ENCODE measurements at regions not wholly inside any gene's neighbourhood (a gene's known extent, or its start where the extent isn't known, plus 50 kb on each side); places are given as distances from the start of the nearest gene placed in this dataset.

DNA sequence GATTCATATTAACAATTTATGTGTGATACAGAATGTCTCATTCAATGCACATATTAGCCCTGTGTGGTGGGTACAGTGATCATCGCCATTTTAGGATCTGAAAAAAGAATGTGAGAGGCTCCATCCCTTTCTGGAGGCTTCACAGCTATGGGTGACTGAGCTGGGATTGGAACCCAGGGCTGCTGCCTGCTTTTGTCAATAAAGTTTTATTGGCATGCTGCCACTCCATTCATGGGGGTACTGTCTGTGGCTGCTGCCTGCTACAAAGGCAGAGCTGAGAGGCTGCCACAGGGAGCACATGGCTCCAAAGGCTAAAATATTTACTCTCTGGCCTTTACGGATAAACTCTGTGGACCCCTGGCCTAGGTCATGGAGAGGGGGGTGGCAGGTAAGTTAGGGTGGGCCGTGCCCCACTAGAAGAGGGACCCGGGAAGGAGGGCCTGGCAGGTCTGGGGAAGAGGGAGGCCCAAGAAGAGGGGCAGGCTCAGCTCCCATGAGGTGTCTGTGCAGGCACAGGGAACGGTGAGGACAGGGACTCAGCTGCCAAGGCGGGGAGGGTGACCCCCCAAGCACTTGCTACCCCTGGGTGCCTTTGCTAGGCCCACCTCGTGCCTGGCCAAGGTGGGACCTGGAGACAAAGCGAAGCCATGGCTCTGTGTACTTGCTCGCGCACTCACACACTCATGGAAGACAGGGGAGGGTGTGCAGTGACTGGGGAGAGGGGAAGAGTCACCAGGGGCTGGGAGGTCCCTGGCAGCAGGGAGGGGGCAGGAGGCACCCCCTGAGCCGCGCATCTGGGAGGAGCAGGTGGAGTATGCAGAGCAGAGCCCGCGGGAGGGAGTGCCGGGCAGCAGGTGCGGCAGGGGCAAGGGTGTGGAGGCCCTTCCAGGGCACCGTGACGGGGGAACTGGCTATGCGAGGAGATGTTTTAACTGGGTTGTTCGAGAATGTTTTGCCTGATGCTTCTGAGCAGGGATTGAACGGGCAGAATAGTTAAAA lies 335.3 kb downstream of the CTTN start:
- no peak for DNase-seq (ENCODE audit: low read depth, low spot score)
- Histone ChIP-seq H3K27ac (ENCODE audit: low read depth, low read length) (no peak overlapping the region), H3K27me3 (ENCODE audit: control insufficient read depth, insufficient read depth, low read length) (no peaks in the 10 kb centered on the region), H3K9me3 (ENCODE audit: control insufficient read depth, insufficient read depth, low read length) (peaks cover 77% of the 10 kb centered on the region), H3K4me3 (ENCODE audit: low read depth, low read length) (no peak overlapping the region)
- TF ChIP-seq, protein P1, sequence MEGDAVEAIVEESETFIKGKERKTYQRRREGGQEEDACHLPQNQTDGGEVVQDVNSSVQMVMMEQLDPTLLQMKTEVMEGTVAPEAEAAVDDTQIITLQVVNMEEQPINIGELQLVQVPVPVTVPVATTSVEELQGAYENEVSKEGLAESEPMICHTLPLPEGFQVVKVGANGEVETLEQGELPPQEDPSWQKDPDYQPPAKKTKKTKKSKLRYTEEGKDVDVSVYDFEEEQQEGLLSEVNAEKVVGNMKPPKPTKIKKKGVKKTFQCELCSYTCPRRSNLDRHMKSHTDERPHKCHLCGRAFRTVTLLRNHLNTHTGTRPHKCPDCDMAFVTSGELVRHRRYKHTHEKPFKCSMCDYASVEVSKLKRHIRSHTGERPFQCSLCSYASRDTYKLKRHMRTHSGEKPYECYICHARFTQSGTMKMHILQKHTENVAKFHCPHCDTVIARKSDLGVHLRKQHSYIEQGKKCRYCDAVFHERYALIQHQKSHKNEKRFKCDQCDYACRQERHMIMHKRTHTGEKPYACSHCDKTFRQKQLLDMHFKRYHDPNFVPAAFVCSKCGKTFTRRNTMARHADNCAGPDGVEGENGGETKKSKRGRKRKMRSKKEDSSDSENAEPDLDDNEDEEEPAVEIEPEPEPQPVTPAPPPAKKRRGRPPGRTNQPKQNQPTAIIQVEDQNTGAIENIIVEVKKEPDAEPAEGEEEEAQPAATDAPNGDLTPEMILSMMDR (IDR thresholded peaks at IDR 0.05; ENCODE audit: low read depth, low read length): no peak
- ChIA-PET POLR2A (no interaction called here), CTCF (no interaction called here)

DNA sequence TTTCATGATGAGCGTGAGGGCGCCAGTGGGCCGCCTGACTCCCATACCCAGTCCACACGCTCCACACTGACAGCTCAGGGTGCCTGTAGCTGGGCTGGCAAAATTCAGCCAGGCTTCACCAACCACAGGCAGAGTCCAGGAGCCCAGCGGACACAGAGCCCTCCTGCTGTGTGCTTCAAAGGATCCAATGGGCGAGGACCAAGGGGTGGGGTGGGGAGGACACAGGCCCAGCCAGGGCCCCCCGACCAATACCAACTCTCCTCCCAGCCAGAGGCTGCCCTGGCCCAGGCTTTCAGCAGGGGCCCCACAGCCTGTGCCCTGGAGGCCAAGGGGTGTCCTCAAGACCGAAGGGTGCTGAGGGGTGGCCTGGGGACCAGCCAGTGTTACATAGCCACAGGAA lies 336.1 kb downstream of the CTTN start:
- ChIA-PET POLR2A (no interaction called here), CTCF (no interaction called here)
- TF ChIP-seq, protein P1 (IDR thresholded peaks at IDR 0.05; ENCODE audit: low read depth, low read length): no peak
- no peaks in the 10 kb centered on the region for H3K27me3 ChIP-seq (ENCODE audit: control insufficient read depth, insufficient read depth, low read length)
- no peak overlapping the region for H3K27ac ChIP-seq (ENCODE audit: low read depth, low read length)
- DNase-seq (ENCODE audit: low read depth, low spot score): no peak
- H3K9me3 ChIP-seq (ENCODE audit: control insufficient read depth, insufficient read depth, low read length): peaks cover 84% of the 10 kb centered on the region
- no peak overlapping the region for H3K4me3 ChIP-seq (ENCODE audit: low read depth, low read length)

DNA sequence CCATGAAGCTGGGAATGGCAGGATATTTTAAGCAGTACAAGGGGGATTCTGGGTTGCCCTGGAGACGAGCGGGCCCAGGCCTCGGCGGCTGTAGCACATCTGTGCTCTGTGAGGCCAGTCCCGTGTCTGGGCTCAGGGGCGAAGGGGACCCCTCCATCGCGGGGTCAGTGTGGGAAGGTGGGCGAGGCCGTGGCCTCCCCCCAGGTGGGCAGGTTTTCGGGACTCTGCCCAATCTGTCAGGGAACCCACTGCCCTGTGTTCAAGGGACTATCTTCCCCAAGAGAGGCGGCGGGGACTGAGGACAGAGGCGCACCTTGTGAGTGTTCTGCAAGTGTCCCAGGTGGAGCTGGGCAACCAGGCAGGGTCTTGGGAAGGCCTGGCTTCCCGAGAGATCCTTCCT lies 336.6 kb downstream of the CTTN start:
- CTCF ChIA-PET: no interaction called here
- TF ChIP-seq, protein P1 (IDR thresholded peaks at IDR 0.05; ENCODE audit: low read depth, low read length): no peak
- H3K9me3 ChIP-seq (ENCODE audit: control insufficient read depth, insufficient read depth, low read length): peaks cover 89% of the 10 kb centered on the region
- H3K4me3 ChIP-seq (ENCODE audit: low read depth, low read length): no peak overlapping the region
- no peaks in the 10 kb centered on the region for H3K27me3 ChIP-seq (ENCODE audit: control insufficient read depth, insufficient read depth, low read length)
- POLR2A ChIA-PET: no interaction called here
- DNase-seq (ENCODE audit: low read depth, low spot score): no peak
- no peak overlapping the region for H3K27ac ChIP-seq (ENCODE audit: low read depth, low read length)

DNA sequence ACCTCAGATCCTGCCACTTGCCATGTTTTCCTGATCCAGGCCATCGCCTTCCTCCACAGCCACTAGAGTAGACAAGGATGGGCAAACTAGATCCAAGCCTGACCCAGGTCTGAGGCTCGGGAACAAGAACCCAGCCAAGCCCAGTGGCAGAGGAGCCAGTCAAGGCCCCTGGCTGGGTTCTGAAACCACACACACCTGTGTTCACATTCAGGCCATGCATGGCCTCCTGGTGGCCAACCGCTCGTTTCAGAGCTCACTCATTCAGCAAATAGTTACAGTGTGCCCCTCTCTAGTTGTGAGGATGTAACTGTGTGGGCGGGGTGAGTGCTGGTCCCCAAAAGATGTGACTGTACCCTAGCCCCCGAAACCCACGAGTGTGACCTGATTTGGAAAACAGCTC lies 337.6 kb downstream of the CTTN start:
- DNase-seq (ENCODE audit: low read depth, low spot score): no peak
- Histone ChIP-seq H3K27me3 (ENCODE audit: control insufficient read depth, insufficient read depth, low read length) (no peaks in the 10 kb centered on the region), H3K9me3 (ENCODE audit: control insufficient read depth, insufficient read depth, low read length) (peaks cover 84% of the 10 kb centered on the region), H3K27ac (ENCODE audit: low read depth, low read length) (no peak overlapping the region), H3K4me3 (ENCODE audit: low read depth, low read length) (no peak overlapping the region)
- TF ChIP-seq, protein P1 (IDR thresholded peaks at IDR 0.05; ENCODE audit: low read depth, low read length): no peak
- ChIA-PET CTCF (no interaction called here), POLR2A (no interaction called here)

DNA sequence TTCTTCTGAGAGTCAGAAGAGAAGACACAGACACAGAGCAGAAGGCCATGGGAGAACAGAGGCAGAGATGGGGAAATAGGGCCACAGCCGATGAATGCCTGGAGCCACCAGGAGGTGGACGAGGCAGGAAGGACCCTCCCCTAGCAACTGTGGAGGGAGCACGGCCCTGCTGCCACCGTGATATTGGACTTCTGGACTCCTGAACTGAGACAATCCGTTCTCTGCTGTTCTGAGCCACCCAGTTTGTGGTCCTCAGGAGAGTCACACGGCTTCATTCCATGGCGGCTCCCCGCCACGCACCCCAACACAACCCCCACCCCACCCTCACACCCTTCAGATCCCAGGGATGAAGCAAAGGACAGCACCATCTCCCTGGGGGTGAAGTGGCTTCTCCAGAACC lies 338.1 kb downstream of the CTTN start:
- POLR2A ChIA-PET: no interaction called here
- CTCF ChIA-PET: no interaction called here
- peaks cover 81% of the 10 kb centered on the region for H3K9me3 ChIP-seq (ENCODE audit: control insufficient read depth, insufficient read depth, low read length)
- no peaks in the 10 kb centered on the region for H3K27me3 ChIP-seq (ENCODE audit: control insufficient read depth, insufficient read depth, low read length)
- no peak overlapping the region for H3K4me3 ChIP-seq (ENCODE audit: low read depth, low read length)
- TF ChIP-seq, protein P1 (IDR thresholded peaks at IDR 0.05; ENCODE audit: low read depth, low read length): no peak
- DNase-seq (ENCODE audit: low read depth, low spot score): no peak
- no peak overlapping the region for H3K27ac ChIP-seq (ENCODE audit: low read depth, low read length)

Data from AG04450 (cell line).